ENCODE measurements at regions not wholly inside any gene's neighbourhood (a gene's known extent, or its start where the extent isn't known, plus 50 kb on each side); places are given as distances from the start of the nearest gene placed in this dataset.

DNA sequence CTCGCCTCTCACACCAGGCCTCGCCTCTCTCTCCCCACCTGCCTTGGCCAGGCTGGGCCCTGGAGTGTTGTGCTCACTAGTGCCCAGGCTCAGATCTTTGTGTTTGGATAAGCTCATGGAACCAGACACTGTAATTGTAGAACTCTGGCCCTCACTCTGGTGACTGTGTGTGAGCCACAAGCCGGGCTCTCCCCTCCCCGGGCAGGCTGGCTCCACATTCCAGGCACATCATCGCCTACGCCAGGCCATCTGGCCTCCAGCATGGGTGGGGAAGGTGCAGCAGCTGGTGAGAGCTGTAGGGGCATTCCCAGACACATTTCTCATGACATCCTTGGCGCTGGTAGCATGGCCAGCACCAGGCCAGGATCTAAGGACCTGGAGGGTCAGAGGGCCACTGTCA is 202.3 kb downstream of the RAB11FIP4 start:
- TF ChIP-seq, protein P1, sequence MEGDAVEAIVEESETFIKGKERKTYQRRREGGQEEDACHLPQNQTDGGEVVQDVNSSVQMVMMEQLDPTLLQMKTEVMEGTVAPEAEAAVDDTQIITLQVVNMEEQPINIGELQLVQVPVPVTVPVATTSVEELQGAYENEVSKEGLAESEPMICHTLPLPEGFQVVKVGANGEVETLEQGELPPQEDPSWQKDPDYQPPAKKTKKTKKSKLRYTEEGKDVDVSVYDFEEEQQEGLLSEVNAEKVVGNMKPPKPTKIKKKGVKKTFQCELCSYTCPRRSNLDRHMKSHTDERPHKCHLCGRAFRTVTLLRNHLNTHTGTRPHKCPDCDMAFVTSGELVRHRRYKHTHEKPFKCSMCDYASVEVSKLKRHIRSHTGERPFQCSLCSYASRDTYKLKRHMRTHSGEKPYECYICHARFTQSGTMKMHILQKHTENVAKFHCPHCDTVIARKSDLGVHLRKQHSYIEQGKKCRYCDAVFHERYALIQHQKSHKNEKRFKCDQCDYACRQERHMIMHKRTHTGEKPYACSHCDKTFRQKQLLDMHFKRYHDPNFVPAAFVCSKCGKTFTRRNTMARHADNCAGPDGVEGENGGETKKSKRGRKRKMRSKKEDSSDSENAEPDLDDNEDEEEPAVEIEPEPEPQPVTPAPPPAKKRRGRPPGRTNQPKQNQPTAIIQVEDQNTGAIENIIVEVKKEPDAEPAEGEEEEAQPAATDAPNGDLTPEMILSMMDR (conservative IDR thresholded peaks at IDR 0.05; ENCODE audit: low read length), result no peak
- no peak for TF ChIP-seq EZH2phosphoT487 (IDR thresholded peaks at IDR 0.05; ENCODE audit: borderline replicate concordance)
- no peaks in the 10 kb centered on the region for H4K20me1 ChIP-seq (ENCODE audit: insufficient read depth, low read length, poor library complexity, severe bottlenecking)
- no peak overlapping the region for H3K4me3 ChIP-seq (ENCODE audit: low read length, poor library complexity, severe bottlenecking)
- no peaks in the 10 kb centered on the region for H3K36me3 ChIP-seq (ENCODE audit: insufficient read depth, low read length)
- H3K4me1 ChIP-seq (ENCODE audit: insufficient read depth, low read length, poor library complexity, severe bottlenecking), result peaks cover 48% of the 10 kb centered on the region
- H3K9me2 ChIP-seq (replicated peaks; ENCODE audit: low read depth, low read length), result no peaks in the 10 kb centered on the region
- peaks cover 8% of the 10 kb centered on the region for H3F3A ChIP-seq (ENCODE audit: low read depth)
- H3K9me3 ChIP-seq (ENCODE audit: insufficient read depth, low read depth, low read length), result no peaks in the 10 kb centered on the region
- no peaks in the 10 kb centered on the region for H3K79me2 ChIP-seq (ENCODE audit: insufficient read depth, low read length)
- H3K9ac ChIP-seq (ENCODE audit: low read depth, low read length, poor library complexity, severe bottlenecking), result no peak overlapping the region
- H3K27me3 ChIP-seq (ENCODE audit: insufficient read depth, low read length, poor library complexity, severe bottlenecking), result no peaks in the 10 kb centered on the region
- H2AFZ ChIP-seq (ENCODE audit: low read length), result no peak overlapping the region
- H3K4me2 ChIP-seq (ENCODE audit: low read depth, low read length, poor library complexity, severe bottlenecking), result no peak overlapping the region

DNA sequence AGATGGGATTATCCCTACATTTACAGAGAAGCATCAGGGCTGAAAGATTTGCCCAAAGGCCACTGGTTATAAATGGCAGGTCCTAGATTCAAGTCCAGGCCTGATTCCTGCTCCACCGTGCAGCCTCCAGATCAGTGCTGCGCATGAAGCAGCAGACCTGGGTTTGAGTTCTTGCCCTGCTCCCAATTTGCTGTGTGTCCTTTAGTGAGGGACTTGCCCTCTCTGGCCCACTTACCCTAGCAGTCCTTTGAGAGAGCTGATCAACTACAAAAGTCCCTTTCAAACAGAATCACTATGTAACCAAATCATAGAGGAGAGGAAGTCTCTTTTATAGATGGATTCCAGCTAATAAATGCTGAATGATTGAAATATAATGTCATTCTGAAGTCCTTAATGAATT is 200.4 kb downstream of the RAB11FIP4 start:
- Histone ChIP-seq H3K4me3 (ENCODE audit: low read length, poor library complexity, severe bottlenecking) (no peak overlapping the region), H3K9me3 (ENCODE audit: insufficient read depth, low read depth, low read length) (no peaks in the 10 kb centered on the region), H3F3A (ENCODE audit: low read depth) (peaks cover 8% of the 10 kb centered on the region)

GRCh38 chr17:31588512-31588911 is 197.0 kb downstream of the RAB11FIP4 start:
- Histone ChIP-seq H3F3A (ENCODE audit: low read depth) (no peaks in the 10 kb centered on the region), H3K79me2 (ENCODE audit: insufficient read depth, low read length) (no peaks in the 10 kb centered on the region), H3K4me1 (ENCODE audit: insufficient read depth, low read length, poor library complexity, severe bottlenecking) (no peaks in the 10 kb centered on the region), H4K20me1 (ENCODE audit: insufficient read depth, low read length, poor library complexity, severe bottlenecking) (no peaks in the 10 kb centered on the region), H3K4me2 (ENCODE audit: low read depth, low read length, poor library complexity, severe bottlenecking) (no peak overlapping the region), H3K9me2 (replicated peaks; ENCODE audit: low read depth, low read length) (no peaks in the 10 kb centered on the region), H3K36me3 (ENCODE audit: insufficient read depth, low read length) (no peaks in the 10 kb centered on the region), H2AFZ (ENCODE audit: low read length) (no peak overlapping the region), H3K4me3 (ENCODE audit: low read length, poor library complexity, severe bottlenecking) (no peak overlapping the region), H3K9me3 (ENCODE audit: insufficient read depth, low read depth, low read length) (no peaks in the 10 kb centered on the region), H3K9ac (ENCODE audit: low read depth, low read length, poor library complexity, severe bottlenecking) (no peak overlapping the region), H3K27me3 (ENCODE audit: insufficient read depth, low read length, poor library complexity, severe bottlenecking) (no peaks in the 10 kb centered on the region)
- TF ChIP-seq EZH2phosphoT487 (IDR thresholded peaks at IDR 0.05; ENCODE audit: borderline replicate concordance), result no peak
- TF ChIP-seq, protein P1 (conservative IDR thresholded peaks at IDR 0.05; ENCODE audit: low read length), result no peak

More for the DNA sequence above, 200.4 kb downstream of the RAB11FIP4 start:
- no peaks in the 10 kb centered on the region for H3K9me2 ChIP-seq (replicated peaks; ENCODE audit: low read depth, low read length)
- no peaks in the 10 kb centered on the region for H3K79me2 ChIP-seq (ENCODE audit: insufficient read depth, low read length)
- H3K4me2 ChIP-seq (ENCODE audit: low read depth, low read length, poor library complexity, severe bottlenecking), result no peak overlapping the region
- peaks cover 29% of the 10 kb centered on the region for H3K4me1 ChIP-seq (ENCODE audit: insufficient read depth, low read length, poor library complexity, severe bottlenecking)
- no peak overlapping the region for H3K9ac ChIP-seq (ENCODE audit: low read depth, low read length, poor library complexity, severe bottlenecking)
- no peak overlapping the region for H2AFZ ChIP-seq (ENCODE audit: low read length)
- H3K36me3 ChIP-seq (ENCODE audit: insufficient read depth, low read length), result no peaks in the 10 kb centered on the region
- TF ChIP-seq EZH2phosphoT487 (IDR thresholded peaks at IDR 0.05; ENCODE audit: borderline replicate concordance), result no peak
- TF ChIP-seq, protein P1 (conservative IDR thresholded peaks at IDR 0.05; ENCODE audit: low read length), result no peak
- H3K27me3 ChIP-seq (ENCODE audit: insufficient read depth, low read length, poor library complexity, severe bottlenecking), result no peaks in the 10 kb centered on the region
- no peaks in the 10 kb centered on the region for H4K20me1 ChIP-seq (ENCODE audit: insufficient read depth, low read length, poor library complexity, severe bottlenecking)

Measured in Loucy (cell line).